Right ventricle myocardium superior (tissue), 1 donor: ENCODE measurements at regions not wholly inside any gene's neighbourhood (a gene's known extent, or its start where the extent isn't known, plus 50 kb on each side); places are given as distances from the start of the nearest gene placed in this dataset.

Source experiments
- ATAC-seq: fragments of 200-7000 bp; cut with Tn5 transposase; one replicate; pipeline ENCODE4 v1.9.1; 2020; ENCODE audit warnings: mild to moderate bottlenecking; ENCODE audit not compliant: poor library complexity
- DNase-seq: peaks from one replicate; pipeline ENCODE4 v3.0.0-alpha.2; 2020
- intact Hi-C: fragments of 100-400 bp; cut with DNase I; formaldehyde crosslinking; loops from one replicate; pipeline ENCODE4 v1.11.2; 2022
- donor health status: DM: no; HTN: yes; CAD: no; lungs with severe emphysema.

DNA sequence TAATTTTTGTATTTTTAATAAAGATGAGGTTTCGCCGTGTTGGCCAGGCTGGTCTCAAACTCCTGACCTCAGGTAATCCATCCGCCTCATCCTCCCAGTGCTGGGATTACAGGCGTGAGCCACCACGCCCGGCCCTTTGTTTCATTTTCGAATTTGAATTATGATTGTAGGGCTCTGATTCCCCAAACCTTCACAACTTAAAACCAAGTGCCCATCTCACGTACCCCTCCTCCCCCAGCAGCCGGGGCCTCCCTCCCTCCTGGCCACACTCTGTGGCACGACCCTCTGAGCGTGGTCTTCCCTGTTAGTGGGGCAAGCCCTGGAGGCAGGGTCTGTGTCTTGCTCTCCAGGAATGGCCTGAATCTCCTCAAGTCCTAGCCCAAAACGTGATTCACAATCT is 166.5 kb downstream of the ASB1 start:
- ATAC-seq (no peak), DNase-seq (no peak)
- intact Hi-C loops, result no loop called here

DNA sequence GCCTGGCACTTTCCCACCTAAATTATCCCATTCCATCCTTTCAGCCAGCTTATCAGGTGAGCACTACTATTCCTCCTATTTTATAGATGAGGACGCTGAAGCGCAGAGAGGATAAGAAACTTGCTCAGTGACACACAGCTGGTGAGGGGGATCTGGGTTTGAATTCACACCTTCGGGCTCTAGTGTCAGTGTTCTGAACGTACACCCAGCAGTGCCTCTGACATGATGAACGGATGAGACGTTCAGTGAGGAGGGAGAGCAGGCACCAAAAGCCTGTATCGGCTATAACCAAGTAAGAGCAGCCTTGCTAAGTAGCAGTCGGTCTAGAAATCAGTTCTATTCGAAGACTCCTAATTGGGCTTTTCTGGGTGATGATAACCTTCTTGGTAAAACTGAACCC is 167.0 kb downstream of the ASB1 start:
- intact Hi-C loops, result no loop called here
- ATAC-seq (no peak), DNase-seq (no peak)

DNA sequence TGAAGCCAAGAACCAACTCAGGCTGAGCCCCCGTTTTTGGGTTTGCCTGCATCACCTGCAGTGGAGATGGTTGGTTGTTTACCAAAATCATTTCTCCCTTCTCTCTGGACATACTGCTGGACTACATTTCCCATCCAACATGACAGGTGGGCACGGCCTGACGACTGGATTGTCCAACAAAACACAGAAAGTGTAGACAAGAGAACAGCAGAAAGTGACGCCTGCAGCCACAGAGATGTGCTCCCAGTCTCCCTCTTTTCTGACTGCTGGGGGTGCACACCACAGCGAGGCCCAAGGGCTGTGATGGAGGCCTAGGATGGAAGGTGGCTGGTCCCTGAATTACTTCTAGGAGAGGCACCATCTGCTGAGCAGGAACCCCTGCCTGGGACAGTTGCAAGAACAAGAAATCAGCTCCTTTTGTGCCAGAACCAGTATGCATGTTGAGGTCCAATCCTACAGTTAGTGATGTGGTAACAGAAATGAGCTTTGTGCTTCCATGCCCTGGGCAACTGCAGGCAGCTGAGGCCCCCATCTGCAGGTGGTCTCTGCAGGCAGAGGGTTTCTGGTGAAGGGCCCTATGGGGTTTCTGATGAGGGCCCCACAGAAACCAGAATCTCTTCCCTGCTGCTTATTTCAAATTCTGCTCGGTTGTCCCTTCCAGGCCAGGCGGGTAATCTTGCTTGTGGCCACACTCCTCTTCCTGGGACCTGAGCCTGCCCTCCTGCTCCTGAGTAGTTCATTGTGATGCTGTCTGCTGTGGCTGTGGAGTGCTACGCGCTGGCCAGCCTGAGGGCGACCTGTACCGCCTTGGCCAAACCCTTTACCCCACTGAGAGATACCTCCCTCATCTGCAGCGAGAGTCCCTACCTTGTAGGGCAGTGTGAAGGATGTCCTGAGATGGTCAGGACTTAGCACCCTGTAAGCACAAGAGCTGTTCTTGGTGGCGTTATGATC is 168.3 kb downstream of the ASB1 start:
- DNase-seq (no peak), ATAC-seq (no peak)
- intact Hi-C loops, result no loop called here

DNA sequence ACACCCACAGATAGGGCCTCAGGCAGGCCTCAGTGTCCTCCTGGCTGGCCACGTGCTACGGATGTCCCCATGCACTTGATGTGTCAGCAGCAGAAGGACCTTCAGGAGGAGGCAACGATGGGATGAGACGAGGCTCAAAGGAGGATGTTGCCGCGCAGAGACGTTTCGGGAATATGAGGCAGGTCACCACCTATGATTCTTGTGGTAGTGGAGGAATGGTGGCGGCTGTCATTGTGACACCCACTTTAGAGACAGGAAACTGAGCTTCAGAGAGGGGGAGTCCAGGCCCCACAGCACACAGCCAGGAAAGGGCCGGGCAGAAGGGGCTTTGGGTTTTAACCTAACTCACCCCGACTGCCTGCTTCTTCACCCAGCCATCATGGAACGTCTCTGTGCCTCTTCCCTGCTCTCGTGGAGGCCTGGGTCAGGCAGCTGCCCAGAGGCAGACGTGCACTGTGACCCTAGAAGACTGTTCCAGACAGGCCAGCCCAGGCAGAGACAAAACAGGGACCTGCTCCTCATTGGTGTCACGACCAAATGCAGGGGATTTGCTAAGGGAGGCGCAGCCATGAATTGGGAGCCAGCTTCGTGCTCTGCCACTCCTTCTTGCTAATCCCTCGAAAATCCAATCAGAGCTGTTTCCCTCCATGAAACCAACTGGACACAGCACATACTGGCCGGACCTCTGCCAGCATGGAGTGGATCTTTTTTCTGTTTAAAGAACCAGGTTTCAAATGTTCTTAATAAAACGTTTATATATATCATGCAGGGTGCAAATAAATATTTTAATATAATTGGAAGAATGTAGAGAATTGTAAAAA is 169.2 kb downstream of the ASB1 start:
- no peak for DNase-seq
- intact Hi-C loops, result no loop called here
- no peak for ATAC-seq

DNA sequence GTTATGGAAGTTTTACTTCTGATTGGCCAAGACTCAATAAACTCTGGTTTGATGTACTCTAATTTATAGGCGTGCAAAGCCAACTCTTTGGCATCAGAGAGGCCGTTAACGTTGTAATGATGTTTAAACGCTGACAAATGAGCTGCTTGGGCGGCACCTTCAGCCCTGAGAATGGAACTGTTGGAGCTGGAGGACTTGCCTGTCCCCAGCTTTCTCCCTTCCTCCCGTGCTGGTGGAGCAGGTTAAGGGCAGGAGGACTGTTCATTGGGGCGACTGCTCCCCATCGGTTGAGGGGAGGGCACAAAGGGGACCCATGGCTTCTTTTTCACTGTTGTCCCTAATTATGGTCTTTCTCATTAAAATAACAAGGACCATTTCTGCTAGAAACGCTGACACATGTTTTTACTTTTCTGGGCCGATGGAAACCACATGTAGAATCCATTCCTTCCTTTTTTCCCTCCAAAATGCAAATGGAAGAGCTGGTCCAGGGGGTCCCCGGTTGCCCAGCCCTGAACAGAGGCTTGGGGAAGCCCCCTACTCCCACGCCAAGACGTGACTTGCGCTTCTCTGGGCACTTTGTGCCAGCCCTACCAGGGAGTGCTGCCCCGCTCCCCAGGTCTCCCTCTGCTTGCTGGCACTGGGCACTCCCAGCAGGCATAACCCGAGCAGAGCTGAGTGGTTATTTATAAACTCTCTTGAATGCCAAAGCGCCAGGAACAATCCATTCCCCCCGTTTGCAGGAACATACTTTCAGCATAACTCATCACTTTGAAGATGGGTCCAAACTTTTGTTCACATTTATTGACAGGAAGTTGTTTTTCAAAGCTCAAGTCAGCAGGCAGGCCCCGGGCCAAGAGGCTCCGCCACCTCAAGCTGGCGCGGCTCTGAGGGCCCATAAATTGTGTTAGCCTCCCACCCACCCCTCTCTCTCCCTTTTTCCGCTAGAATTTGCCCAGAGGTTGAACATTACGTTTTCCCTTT is 170.1 kb downstream of the ASB1 start:
- intact Hi-C loops, result no loop called here
- DNase-seq, result peak; percentile 70
- ATAC-seq, result peak; percentile 95

DNA sequence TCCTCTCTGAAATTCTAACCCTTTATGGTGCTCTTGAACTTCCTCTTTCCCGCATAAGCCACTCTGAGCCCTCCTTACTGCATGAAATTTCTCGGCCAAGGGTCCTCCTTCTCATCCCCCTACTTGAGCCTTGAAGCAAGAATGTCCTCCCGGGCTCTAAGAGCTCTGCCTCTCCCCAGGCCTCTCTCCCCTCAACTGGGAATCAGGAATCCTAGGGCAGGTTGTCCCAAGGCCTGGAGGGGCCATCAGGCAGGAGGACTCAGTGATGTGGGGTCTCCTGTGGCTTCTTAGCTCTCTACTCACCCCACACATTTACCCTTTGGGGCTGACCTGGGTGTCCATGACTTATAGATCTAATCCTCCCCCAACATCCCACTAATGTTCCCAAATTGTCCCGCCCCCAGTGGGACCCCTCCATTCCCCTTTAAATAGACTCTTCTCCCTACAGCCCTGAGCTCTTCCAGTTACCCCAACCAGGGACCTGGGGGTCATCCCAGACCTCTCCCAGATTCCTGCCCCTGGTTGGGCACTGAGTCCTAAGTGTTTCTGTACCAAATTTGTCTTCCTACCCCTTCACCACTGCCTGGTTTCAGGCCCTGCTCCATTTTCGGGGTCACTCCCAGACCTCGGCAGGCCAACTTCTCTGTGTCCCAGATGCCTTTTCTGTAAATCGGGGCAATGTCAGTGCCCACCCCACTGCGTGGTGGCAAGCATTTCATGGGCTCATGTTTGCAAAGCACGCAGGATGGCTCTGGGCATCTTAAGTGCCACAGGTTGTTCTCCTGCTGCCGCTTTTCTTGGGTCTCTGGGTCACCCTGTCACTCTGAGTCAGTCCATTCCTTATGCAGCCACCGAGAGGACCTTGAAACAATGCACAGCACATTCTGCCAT is 171.2 kb downstream of the ASB1 start:
- no peak for DNase-seq
- ATAC-seq, result no peak
- intact Hi-C loops, result no loop called here

DNA sequence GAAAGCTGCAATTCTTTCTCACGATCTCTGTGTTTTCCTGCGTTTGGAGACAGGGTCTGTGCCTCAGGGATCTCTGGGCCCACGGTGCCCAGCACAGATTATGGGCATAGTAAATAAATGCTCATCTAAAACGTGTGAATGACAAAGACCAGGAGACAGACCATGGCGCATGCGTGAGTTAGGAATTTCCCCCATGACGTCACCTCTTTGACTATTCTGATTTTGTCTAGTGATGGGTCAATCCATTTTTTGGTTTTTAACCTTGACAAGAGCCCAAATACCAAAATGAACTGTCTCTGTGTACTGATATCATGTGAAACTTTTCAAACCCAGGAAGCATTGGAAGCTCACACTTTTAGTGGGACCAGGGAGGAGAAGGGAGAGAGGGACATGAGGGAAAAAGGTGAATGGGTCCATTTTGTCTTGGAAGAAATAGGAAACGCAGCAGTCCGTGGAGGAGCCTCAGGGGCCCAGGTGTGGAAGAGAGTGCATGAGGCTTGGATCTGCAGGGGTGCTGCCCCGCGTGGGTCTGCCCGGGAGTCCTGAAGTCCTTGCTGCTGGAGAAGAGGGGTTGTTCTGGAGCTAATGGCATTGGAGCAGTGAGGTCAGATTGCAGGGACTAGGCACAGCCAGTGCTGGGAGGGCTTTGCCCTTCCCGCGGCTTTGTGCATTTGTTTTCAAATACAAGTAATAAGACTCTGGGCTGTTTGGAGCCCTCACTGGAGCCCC is 172.2 kb downstream of the ASB1 start:
- intact Hi-C loops, result no loop called here
- no peak for ATAC-seq
- DNase-seq, result no peak

DNA sequence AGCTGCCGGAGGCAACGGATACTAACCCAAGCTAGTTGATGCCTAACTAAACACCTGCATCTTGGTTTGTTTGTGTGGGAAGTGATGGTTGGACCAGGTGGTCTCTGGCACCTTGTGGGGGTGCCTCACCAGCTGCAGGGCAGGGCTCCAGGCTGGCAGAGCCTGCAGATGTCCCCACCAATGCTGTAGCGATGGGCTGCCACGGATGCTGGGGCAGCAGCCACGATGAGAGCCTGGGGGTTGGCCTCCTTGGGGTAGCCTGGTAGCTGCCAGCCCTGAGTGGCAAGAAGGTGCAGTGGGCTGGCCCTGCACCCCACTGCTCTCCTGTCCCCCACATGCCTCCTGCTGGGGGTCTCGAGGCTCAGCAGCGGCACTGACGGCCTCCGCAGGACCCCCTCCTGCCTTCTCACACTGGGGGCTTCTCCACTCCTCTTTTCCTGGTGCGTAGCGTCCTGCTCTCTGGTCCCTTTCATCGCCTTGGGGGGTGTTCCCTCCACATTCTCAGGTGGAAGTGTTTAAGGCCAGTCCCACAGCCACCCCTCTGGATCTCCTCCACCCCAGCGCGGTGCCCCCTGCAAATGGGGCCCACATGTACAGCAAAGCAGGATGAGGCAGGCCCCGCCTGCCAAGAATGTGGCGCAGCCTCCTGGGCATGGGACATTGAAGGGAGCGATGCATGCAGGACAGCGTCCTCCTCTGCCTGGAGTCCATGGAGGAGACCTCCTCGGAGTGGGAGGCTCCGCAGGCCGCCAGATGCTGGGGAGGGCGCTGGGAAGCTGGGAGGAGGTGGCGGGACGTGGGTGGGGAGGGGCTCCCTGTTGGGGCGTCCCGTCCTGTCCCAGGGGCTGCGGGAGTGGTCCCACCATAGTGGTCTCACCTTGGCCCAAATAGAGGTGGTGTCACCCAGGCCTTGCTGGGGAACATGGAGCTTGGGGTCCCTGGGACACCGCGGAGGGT is 173.1 kb downstream of the ASB1 start:
- DNase-seq, result no peak
- intact Hi-C loops, result no loop called here
- no peak for ATAC-seq

DNA sequence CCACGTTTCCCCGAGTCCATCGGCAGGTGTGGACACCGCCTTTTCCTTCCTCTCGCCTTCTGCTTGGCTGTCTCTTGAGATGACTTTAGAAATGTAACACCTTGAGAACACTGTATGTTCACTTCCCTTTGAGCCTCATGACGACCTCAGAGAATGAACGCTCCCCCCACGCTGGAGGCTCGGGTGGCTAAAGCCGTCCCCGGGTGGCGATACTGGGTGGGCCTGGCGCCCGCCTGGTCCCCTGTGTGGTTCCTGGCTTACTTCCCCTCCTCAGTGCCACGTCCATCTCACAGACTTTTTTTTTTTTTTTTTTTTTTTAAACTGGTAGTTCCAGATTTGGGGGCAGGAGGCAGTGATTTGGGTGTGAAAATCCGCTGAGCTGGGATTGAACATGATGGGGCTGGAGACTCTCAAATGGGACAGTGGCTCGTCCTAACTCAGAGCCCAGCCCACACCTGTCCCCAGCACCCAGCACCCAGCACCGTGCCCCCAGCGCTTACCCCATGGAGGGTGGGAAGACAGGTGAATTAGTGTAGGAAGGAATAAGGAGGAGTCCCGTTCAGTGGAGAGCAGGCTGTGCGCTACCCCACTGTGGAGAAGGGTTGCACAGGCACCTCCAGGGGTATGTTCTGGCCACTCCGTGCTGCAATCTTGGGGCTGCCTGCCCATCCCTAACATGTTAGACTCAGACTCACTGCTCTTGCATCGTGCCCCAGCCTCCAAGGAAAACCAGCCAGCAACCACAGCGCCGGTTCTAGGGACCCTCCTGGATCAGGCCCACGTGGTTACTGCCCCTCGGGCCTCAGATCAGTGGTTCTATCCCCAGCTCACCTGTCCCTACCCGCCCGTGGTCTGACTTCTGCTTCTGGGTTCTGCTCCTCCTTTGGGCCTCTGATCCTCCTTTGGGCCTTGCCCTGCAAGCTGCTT is 174.0 kb downstream of the ASB1 start:
- intact Hi-C loops, result no loop called here
- DNase-seq (no peak), ATAC-seq (no peak)

DNA sequence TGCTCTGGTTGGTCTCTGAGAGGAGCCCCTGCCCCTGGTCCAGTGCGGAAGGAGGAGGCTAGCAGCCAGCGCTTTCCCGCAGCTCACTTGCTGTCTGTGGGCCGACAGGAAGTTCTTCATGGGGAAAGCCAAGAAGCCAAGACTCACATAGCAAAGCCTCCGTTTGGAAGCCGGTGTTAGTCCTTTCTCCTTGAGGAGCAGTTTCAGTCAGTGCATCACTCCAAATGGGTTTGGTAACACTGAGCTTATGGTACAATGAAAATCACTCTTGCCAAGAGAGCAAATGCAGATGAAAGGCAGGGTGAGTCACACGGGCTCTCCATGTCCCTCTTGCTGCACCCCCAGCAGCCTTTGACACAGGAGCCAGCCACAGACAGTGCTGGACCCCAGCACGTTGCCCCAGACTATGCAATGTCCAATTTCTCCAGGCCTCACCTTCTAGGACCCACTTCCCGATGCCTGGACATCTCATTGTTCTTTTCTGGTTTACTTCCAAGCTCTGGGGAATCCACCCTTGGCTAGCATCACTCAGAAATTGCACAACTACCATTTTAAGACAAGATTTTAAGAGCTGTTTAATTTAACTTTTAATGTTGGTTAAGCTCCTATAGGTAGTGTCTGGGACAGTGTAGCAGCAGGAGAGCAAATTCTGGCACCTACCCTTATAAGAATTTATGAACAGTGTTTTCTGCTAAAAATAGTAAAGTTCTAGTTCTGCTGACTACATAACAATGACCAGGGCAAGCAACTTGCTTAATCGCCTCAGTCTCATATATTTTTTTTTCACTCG is 174.9 kb downstream of the ASB1 start:
- ATAC-seq, result peak; percentile 38
- intact Hi-C loops, result no loop called here
- no peak for DNase-seq

DNA sequence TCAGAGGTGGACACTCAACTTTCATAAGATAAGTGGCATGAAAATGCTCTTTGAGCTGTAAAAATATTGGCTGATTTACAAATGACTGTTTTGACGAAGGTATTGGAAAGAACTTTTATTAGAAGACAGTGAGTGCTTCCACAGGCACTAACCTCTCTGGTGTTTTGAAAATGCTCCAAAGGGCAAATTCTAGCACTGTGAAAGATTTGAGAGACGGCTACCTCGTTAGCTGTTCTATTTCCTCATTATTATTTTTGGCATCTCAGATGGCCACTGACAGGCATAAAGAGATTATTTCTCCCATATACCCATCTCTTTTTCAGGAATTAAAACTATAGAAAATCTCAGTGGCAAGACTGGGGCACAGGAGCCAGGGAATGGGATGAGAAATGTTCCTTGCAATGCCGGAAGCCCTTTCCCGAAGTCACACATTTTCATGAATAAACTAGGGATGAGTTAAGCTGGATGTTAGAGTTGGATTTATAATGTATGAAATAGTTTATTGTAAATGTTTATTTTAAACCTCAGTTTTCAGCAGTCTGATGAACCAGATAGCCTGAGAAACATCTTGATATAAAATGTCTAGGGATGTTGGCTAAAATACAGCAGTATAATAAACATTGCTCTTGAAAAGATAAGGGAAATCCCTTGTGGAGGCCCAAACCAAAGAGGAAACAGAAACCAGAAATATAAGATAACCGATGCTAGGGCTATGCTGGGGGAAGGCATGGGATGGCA is 175.7 kb downstream of the ASB1 start:
- peak; percentile 45 for ATAC-seq
- intact Hi-C loops, result no loop called here

DNA sequence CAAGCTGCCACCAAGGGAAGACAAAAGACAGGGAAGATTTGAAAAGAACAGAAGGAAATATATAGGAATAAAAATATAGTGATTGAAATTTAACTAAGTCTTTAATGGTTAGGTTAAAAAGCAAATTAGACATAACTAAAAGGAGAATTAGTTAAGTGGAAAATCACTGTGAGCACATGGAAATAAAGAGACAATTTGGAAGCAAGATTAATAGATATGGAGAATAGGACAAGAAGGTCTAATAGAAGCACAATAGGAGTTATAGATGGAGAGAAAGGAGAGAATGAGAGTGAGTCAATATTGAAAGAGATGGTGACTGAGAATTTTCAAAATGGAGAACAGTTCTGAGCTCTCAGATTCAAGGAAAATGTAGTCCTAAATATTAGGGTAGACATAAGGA is 176.9 kb downstream of the ASB1 start:
- ATAC-seq (no peak), DNase-seq (no peak)
- intact Hi-C loops, result no loop called here

More for the DNA sequence above, 175.7 kb downstream of the ASB1 start:
- DNase-seq, result no peak

DNA sequence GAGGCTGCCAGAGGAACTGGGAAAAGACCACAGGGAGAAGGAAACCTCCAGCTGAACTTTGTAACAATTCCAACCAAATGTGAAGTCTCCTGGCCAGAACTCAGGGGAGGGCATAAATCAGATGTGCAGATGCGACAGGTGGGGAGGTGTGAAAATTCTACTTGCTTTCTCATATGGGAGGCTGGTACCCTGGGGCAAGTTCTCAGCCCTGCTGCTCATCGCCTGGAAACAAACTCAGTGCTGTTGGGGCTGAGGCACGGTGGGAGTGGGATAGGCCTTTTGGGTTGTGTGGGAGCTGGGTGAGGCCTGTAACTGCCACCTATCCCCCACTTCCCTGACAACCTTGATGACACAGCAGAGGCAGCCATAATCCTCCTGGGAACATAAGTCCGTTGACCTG is 179.6 kb downstream of the ASB1 start:
- ATAC-seq, result no peak
- intact Hi-C loops, result no loop called here
- no peak for DNase-seq

DNA sequence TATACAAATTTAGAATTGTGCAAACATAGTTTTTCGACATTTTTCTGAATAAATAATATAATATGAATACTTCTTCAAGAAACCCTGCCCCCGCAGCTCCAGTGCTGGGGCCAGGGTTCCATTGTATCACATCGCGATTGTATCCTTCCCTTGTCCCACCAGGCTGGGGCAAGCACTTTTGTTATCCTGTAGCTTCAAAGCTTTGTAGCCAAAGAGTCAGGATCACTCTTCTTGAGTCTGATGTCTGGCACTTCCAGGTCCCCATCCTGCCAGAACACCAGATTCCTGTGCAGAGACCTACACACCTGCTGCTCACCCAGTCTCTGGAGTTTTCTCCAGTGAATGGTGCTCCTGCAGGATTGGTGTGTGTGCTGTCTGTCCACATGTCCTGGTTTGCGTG is 186.9 kb downstream of the ASB1 start:
- no peak for ATAC-seq

More for the DNA sequence above, 186.9 kb downstream of the ASB1 start:
- intact Hi-C loops, result no loop called here
- DNase-seq, result no peak
